Breast epithelium (tissue), 4 donors: ENCODE measurements at regions not wholly inside any gene's neighbourhood (a gene's known extent, or its start where the extent isn't known, plus 50 kb on each side); places are given as distances from the start of the nearest gene placed in this dataset.

ENCODE experiments used
- DNase-seq, 2 donors: peaks; one replicate each; pipeline ENCODE4 v3.0.0-alpha.2; 2019; ENCODE audit warnings: low spot score in 2 of 2
- H3K27ac ChIP-seq, 2 donors: fragments of 200-600 bp; sonication (generic) in 1 of 2; one replicate each; pipeline ENCODE4 v1.5.1; 2016 to 2019; ENCODE audit warnings: mild to moderate bottlenecking in 1 of 2
- H3K27me3 ChIP-seq, 2 donors: fragments of 200-600 bp; sonication (generic) in 1 of 2; one replicate each; pipeline versions ENCODE4 v1.5.1 to v1.6.0; 2017 to 2019; ENCODE audit warnings: control low read depth in 1 of 2, mild to moderate bottlenecking in 1 of 2
- H3K36me3 ChIP-seq: fragments of 200-600 bp; one replicate; pipeline ENCODE4 v1.5.1; 2019
- H3K4me1 ChIP-seq, 2 donors: fragments of 200-600 bp; sonication (generic); one replicate each; pipeline ENCODE4 v1.5.1; 2016 to 2019; ENCODE audit warnings: control low read depth in 1 of 2
- H3K4me3 ChIP-seq, 3 donors: fragments of 200-600 bp; sonication (generic); 1 replicate in 2 of 3; 2 replicates in 1 of 3; pipeline ENCODE4 v1.5.1; 2016 to 2019; ENCODE audit warnings: mild to moderate bottlenecking in 3 of 3, moderate library complexity in 2 of 3
- H3K9me3 ChIP-seq, 2 donors: fragments of 200-600 bp; sonication (generic) in 1 of 2; one replicate each; pipeline ENCODE4 v1.5.1; 2016 to 2019; ENCODE audit warnings: control low read depth in 1 of 2
- POLR2A ChIP-seq: fragments of 450-650 bp; IDR thresholded peaks from one replicate; pipeline ENCODE4 v1.6.1; 2016; ENCODE audit warnings: antibody characterized with exemption, mild to moderate bottlenecking, moderate library complexity
- POLR2AphosphoS5 ChIP-seq, 3 donors: sonication (generic); formaldehyde crosslinking; IDR thresholded peaks; one replicate each; pipeline ENCODE4 v1.6.1; 2017; ENCODE audit warnings: antibody characterized with exemption in 3 of 3
- intact Hi-C: fragments of 100-400 bp; cut with DNase I; formaldehyde crosslinking; loops from one replicate; pipeline ENCODE4 v1.15.1; 2023; ENCODE audit warnings: low total_unique reads
- TF ChIP-seq, protein P1 (sequence below), 3 donors: fragments of 450-650 bp; IDR thresholded peaks; one replicate each; pipeline ENCODE4 v1.5.1; 2016 to 2017; ENCODE audit warnings: antibody characterized with exemption in 3 of 3, mild to moderate bottlenecking in 3 of 3, moderate library complexity in 3 of 3

GRCh38 chr5:68592351-68592750 is 376.8 kb downstream of the PIK3R1 start:
- no peak for TF ChIP-seq POLR2AphosphoS5 (IDR thresholded peaks at IDR 0.05)
- no peak for TF ChIP-seq POLR2A
- TF ChIP-seq, protein P1, sequence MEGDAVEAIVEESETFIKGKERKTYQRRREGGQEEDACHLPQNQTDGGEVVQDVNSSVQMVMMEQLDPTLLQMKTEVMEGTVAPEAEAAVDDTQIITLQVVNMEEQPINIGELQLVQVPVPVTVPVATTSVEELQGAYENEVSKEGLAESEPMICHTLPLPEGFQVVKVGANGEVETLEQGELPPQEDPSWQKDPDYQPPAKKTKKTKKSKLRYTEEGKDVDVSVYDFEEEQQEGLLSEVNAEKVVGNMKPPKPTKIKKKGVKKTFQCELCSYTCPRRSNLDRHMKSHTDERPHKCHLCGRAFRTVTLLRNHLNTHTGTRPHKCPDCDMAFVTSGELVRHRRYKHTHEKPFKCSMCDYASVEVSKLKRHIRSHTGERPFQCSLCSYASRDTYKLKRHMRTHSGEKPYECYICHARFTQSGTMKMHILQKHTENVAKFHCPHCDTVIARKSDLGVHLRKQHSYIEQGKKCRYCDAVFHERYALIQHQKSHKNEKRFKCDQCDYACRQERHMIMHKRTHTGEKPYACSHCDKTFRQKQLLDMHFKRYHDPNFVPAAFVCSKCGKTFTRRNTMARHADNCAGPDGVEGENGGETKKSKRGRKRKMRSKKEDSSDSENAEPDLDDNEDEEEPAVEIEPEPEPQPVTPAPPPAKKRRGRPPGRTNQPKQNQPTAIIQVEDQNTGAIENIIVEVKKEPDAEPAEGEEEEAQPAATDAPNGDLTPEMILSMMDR (IDR thresholded peaks at IDR 0.05), result no peak
- no peaks in the 10 kb centered on the region for H3K27me3 ChIP-seq
- no peak for DNase-seq
- no peaks in the 10 kb centered on the region for H3K36me3 ChIP-seq
- no peak overlapping the region for H3K27ac ChIP-seq
- no peaks in the 10 kb centered on the region for H3K9me3 ChIP-seq
- no peaks in the 10 kb centered on the region for H3K4me1 ChIP-seq
- no peak overlapping the region for H3K4me3 ChIP-seq
- intact Hi-C loops, result no loop called here

DNA sequence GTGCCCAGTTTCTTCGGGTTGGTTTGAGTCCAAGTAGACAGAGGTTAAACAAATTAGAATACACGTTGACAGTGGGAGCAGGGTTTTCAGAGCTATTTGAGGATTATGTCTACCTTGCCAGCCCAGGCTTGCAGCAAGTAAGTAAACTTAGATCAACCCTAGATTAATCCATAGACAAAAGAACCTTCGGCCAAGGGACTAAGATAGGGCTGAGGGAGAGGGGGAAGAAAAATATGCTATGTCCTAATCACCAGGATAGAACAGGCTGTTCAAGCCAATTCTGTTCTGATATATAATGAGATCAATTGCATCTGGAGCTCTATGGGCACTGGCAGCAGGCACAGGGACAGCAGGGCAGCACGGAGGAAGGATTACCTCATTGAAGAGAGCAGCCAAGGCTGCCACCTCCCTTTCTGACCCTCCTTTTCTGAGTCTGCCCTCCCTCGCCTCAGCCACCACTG is 377.7 kb downstream of the PIK3R1 start:
- no peaks in the 10 kb centered on the region for H3K36me3 ChIP-seq
- peak overlapping the region; percentile 46 to 71 for H3K27ac ChIP-seq
- no peaks in the 10 kb centered on the region for H3K4me1 ChIP-seq
- no peaks in the 10 kb centered on the region for H3K27me3 ChIP-seq
- DNase-seq, result no peak
- no peak overlapping the region for H3K4me3 ChIP-seq
- TF ChIP-seq POLR2AphosphoS5 (IDR thresholded peaks at IDR 0.05) (no peak), POLR2A (no peak)
- TF ChIP-seq, protein P1 (IDR thresholded peaks at IDR 0.05), result no peak
- no peaks in the 10 kb centered on the region for H3K9me3 ChIP-seq
- intact Hi-C loops, result no loop called here

DNA sequence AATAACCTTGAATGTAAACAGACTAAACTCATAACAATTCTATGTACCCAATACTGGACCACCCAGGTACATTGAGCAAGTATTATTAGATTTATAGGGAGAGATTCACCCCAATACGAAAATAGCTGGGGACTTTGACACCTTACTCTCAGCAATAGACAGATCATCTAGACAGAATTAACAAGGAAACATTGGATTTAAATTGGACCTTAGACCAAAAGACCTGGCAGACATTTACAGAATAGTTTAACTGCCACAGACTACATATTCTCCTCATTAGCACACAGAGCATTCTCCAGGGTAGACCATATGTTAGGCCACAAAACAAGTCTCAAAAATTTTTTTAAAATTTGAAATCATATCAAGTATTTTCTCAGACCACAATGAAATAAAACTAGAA is 397.4 kb downstream of the PIK3R1 start:
- H3K9me3 ChIP-seq, result peaks cover 14 to 16% of the 10 kb centered on the region in 2 donors
- H3K4me3 ChIP-seq, result no peak overlapping the region
- no peak for DNase-seq
- no peaks in the 10 kb centered on the region for H3K27me3 ChIP-seq
- H3K4me1 ChIP-seq, result no peaks in the 10 kb centered on the region
- intact Hi-C loops, result no loop called here
- TF ChIP-seq POLR2AphosphoS5 (IDR thresholded peaks at IDR 0.05), result no peak
- TF ChIP-seq, protein P1 (IDR thresholded peaks at IDR 0.05), result no peak
- TF ChIP-seq POLR2A, result no peak
- no peaks in the 10 kb centered on the region for H3K36me3 ChIP-seq
- H3K27ac ChIP-seq, result no peak overlapping the region

DNA sequence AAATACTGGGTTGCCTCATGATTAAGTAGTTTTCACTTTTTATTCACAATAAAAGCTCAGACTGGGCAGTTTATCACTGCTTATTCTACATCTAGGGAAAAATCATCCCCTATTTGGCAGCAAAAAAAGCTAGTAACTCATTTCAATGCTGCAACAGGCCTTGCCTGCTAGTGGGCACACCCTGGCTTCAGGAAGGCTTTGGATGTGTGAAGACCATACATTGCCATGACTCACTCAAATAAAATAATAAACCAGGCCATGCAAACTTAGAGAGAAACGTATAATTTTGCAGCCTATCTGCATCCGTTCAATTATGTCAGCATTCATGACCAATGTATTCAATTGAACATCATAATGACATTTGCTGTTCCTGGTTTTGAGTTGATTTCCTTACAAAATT is 402.9 kb downstream of the PIK3R1 start:
- H3K27me3 ChIP-seq, result no peaks in the 10 kb centered on the region
- no peak overlapping the region for H3K27ac ChIP-seq
- H3K36me3 ChIP-seq, result no peaks in the 10 kb centered on the region
- intact Hi-C loops, result no loop called here
- H3K4me1 ChIP-seq, result no peaks in the 10 kb centered on the region
- no peak overlapping the region for H3K4me3 ChIP-seq
- no peaks in the 10 kb centered on the region for H3K9me3 ChIP-seq
- TF ChIP-seq, protein P1 (IDR thresholded peaks at IDR 0.05), result no peak
- TF ChIP-seq POLR2AphosphoS5 (IDR thresholded peaks at IDR 0.05) (no peak), POLR2A (no peak)
- no peak for DNase-seq

DNA sequence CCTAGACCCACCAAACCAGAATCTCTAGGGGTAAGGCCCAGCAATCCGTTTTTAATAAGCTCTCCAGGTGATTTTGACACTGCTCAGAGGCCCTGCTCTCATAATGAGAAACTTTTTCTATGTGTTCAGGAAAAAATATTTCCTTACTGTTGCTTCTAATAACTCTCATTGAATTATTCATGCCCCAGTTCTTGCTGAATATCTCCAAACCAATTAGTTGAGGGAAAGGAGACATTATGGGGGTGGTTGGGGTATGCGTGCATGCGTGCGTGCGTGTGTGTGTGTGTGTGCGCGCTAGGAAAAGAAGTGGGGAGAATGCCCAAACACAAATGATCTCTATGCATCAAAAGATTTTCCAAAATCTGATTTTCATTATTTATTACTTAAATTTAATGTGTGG is 411.4 kb downstream of the PIK3R1 start:
- no peaks in the 10 kb centered on the region for H3K27me3 ChIP-seq
- no peak overlapping the region for H3K27ac ChIP-seq
- H3K9me3 ChIP-seq, result no peaks in the 10 kb centered on the region
- TF ChIP-seq POLR2AphosphoS5 (IDR thresholded peaks at IDR 0.05), result no peak
- TF ChIP-seq, protein P1 (IDR thresholded peaks at IDR 0.05), result no peak
- no peak for TF ChIP-seq POLR2A
- no peak for DNase-seq
- H3K4me3 ChIP-seq, result no peak overlapping the region
- intact Hi-C loops, result no loop called here
- no peaks in the 10 kb centered on the region for H3K4me1 ChIP-seq
- H3K36me3 ChIP-seq, result no peaks in the 10 kb centered on the region
